ENCODE measurements at regions not wholly inside any gene's neighbourhood (a gene's known extent, or its start where the extent isn't known, plus 50 kb on each side); places are given as distances from the start of the nearest gene placed in this dataset.
"Not testable (repeated sequence)": the region's sequence is repeated elsewhere in the genome, so short reads cannot be mapped to it uniquely, and the experiment has no call there.

DNA sequence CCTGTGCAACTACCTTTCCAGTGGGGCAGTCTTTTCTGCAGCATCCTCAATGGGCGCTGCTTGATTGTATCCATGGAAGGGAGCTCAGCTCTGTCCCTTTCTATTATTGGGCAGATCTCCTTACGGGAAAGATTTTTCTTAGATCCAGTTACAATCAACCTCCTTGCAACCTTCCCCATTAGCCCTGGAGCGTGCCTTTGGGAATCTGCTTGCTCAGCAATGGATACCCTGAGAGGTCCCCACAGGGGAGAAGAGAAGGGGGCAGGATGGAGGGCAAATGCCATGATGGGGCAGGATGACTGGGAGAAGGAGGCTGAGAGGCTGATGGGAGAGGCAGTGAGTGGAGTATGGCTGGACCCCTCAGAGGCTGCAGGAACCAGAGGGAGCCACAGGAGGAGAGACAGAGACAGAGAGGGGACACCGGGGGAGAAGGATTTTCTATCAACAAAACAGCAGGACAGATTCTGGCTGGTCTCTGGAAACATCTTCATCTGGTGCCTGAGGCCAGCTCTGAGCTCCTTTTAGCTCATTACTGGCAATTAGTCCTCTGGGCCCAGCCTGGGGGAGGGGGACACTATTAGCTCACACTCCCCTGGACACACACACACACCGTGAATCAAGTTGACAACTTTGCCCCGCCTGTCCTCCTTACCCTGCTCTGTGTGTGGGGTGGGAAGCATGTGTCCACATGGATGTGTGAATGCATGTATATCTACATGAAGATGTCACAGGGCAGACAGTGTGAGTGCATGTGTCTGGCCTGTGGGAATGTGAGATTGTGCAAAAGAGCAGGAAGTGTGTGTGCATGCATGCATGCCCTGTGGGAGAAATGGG is 80.8 kb upstream of the PAX2 start:
- no peak for DNase-seq (ENCODE audit: low spot score)
- TF ChIP-seq, protein P1, sequence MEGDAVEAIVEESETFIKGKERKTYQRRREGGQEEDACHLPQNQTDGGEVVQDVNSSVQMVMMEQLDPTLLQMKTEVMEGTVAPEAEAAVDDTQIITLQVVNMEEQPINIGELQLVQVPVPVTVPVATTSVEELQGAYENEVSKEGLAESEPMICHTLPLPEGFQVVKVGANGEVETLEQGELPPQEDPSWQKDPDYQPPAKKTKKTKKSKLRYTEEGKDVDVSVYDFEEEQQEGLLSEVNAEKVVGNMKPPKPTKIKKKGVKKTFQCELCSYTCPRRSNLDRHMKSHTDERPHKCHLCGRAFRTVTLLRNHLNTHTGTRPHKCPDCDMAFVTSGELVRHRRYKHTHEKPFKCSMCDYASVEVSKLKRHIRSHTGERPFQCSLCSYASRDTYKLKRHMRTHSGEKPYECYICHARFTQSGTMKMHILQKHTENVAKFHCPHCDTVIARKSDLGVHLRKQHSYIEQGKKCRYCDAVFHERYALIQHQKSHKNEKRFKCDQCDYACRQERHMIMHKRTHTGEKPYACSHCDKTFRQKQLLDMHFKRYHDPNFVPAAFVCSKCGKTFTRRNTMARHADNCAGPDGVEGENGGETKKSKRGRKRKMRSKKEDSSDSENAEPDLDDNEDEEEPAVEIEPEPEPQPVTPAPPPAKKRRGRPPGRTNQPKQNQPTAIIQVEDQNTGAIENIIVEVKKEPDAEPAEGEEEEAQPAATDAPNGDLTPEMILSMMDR (IDR thresholded peaks at IDR 0.05): no peak
- ATAC-seq (ENCODE audit: low FRiP score): no peak

DNA sequence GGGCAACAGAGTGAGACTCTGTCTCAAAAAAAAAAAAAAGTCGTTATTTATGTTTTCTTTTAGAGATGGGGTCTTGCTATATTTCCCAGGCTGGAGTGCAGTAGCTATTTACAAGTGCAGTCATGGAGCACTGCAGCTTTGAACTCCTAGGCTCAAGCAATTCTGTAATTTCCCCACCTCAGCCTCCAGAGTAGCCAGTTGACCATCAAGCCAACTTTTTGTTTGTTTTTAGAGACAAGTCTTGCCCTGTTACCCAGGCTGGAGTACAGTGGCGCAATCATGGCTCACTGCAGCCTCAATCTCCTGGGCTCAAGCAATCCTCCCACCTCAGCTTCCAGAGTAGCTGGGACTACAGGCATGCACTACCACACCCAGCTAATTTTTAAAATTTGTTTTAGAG is 78.7 kb upstream of the PAX2 start:
- not testable (repeated sequence) for ATAC-seq (ENCODE audit: low FRiP score); DNase-seq (ENCODE audit: low spot score)

DNA sequence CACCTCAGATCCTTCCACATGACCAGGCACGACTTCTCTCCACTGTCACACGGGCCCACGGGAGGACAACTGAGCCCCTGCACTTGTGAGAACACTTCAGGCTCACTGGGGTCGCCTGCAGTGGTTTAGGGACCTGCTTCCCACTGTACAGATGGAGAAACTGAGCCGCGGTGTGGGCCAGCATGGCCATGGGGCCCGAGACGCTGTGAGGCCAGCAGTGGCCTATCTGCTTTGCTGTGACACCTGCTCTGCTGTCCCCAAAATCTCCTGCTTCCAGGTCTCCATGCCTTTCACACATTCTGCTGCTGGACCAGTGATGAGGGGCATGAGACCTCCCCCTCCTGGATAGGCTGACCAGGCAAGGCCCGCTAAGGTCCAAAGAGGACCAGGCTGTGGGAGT is 75.8 kb upstream of the PAX2 start:
- TF ChIP-seq, protein P1 (IDR thresholded peaks at IDR 0.05): no peak
- ATAC-seq (ENCODE audit: low FRiP score) (no peak), DNase-seq (ENCODE audit: low spot score) (no peak)

DNA sequence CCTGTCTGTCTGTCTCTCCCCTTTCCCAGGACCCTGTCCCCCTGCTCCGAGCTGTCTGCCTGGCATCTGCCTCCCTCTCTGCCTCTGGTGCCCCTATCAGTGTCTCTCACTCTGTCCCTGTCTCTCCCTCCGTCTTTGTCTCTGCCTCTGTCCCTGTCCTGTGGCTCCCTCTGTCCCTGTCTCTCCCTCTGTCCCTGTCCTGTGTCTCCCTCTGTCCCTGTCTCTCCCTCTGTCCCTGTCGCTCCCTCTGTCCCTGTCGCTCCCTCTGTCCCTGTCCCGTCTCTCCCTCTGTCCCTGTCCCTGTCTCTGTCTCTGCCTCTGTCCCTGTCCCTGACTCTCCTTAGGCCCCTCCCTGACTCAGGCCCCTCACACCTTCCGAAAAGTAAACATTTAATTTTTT is 75.0 kb upstream of the PAX2 start:
- TF ChIP-seq, protein P1 (IDR thresholded peaks at IDR 0.05): no peak
- DNase-seq (ENCODE audit: low spot score): no peak
- no peak for ATAC-seq (ENCODE audit: low FRiP score)

DNA sequence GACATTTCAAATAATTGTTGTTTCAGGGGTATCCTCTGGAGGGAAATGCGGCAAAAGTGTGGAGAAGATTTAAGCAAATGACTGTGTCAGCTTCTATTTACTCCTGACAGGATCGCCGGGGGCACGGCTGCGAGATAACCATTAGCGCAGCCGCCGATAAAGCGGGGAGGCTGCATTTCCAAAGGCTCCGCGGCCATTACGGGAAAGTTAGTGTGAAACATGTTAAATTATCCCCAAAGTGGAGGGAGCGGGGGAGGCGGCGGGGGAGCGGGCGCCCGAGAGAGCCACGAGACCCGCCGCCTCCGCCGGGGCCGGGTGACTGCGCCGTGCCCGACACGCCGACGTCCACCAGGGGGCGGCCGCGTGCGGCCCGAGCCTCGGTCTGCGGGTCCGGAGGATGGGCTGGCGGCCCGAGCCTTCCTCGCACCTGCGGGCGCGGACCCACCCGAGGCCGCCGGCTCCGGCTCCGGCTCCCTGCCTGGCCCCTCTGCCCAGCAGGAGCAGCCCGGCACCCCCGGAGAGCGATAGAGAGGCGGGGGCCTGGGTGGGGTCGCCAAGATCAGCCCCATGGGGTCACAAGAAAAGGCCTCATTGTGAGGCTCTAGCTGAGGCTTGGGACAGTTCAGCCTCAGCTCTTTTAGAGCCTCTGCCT is 74.4 kb upstream of the PAX2 start:
- DNase-seq (ENCODE audit: low spot score) (no peak), ATAC-seq (ENCODE audit: low FRiP score) (no peak)
- TF ChIP-seq, protein P1 (IDR thresholded peaks at IDR 0.05): peak in 1 of 3 donors; percentile 27

DNA sequence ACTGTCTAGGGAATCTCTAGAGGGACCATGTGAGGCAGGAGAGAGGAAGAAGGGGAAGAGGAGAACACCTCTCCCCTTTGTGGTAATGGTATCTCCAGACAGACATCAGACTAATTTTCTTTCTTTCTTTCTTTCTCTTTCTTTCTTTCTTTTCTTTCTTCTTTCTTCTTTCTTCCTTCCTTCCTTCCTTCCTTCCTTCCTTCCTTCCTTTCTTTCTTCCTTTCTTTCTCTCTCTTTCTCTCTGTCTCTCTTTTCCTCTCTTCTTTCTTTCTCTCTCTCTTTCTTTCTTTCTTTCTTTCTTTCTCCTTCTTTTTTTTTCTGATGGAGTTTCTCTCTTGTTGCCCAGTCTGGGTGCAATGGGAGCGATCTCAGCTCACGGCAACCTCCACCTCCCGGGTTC is 73.2 kb upstream of the PAX2 start:
- ATAC-seq (ENCODE audit: low FRiP score) (no peak), DNase-seq (ENCODE audit: low spot score) (no peak)
- TF ChIP-seq, protein P1 (IDR thresholded peaks at IDR 0.05): no peak

DNA sequence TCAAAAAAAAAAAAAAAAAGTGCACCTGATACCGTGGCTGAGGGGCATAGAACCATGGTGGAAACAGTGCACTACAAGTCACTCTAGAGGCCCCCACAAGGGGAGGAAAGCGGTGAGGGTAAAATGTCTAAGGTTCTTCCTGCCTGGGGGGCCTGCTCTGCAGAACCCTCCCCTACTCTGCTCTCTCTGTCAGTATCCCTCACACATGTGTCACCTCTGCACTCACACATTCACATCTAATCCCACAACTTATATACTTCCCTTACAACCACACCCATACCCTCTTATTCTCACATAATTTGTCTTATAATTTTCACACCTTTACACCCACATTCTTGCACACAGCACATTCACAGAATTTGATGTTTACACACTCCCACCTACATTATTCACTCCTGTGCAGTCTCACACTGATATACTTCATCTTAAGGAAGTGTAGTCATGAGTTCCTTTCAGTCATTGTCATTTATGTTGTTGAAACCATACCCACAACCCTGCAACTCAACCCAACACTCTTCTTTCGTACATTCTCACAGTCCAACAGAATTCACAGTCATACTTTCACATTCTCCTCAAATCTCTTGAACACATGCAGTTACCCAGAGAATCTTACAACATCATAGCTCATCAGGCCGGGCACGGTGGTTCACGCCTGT is 68.0 kb upstream of the PAX2 start:
- TF ChIP-seq, protein P1 (IDR thresholded peaks at IDR 0.05): no peak
- DNase-seq (ENCODE audit: low spot score): no peak
- no peak for ATAC-seq (ENCODE audit: low FRiP score)

Data from omental fat pad (tissue), 3 donors.